ENCODE measurements at regions not wholly inside any gene's neighbourhood (a gene's known extent, or its start where the extent isn't known, plus 50 kb on each side); places are given as distances from the start of the nearest gene placed in this dataset.

- TF ChIP-seq PBX3 (IDR thresholded peaks at IDR 0.05), result no peak
- no peak for TF ChIP-seq TCF12 (IDR thresholded peaks at IDR 0.05)
- no peak for TF ChIP-seq TAF1 (IDR thresholded peaks at IDR 0.05; ENCODE audit: borderline replicate concordance, low read depth, low read length)
- TF ChIP-seq GABPA (IDR thresholded peaks at IDR 0.05; ENCODE audit: low read depth), result no peak
- TF ChIP-seq, protein P1, sequence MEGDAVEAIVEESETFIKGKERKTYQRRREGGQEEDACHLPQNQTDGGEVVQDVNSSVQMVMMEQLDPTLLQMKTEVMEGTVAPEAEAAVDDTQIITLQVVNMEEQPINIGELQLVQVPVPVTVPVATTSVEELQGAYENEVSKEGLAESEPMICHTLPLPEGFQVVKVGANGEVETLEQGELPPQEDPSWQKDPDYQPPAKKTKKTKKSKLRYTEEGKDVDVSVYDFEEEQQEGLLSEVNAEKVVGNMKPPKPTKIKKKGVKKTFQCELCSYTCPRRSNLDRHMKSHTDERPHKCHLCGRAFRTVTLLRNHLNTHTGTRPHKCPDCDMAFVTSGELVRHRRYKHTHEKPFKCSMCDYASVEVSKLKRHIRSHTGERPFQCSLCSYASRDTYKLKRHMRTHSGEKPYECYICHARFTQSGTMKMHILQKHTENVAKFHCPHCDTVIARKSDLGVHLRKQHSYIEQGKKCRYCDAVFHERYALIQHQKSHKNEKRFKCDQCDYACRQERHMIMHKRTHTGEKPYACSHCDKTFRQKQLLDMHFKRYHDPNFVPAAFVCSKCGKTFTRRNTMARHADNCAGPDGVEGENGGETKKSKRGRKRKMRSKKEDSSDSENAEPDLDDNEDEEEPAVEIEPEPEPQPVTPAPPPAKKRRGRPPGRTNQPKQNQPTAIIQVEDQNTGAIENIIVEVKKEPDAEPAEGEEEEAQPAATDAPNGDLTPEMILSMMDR (IDR thresholded peaks at IDR 0.05), result no peak
- TF ChIP-seq CHD2 (IDR thresholded peaks at IDR 0.05; ENCODE audit: low read length, partially characterized antibody), result no peak
- TF ChIP-seq, protein P2, sequence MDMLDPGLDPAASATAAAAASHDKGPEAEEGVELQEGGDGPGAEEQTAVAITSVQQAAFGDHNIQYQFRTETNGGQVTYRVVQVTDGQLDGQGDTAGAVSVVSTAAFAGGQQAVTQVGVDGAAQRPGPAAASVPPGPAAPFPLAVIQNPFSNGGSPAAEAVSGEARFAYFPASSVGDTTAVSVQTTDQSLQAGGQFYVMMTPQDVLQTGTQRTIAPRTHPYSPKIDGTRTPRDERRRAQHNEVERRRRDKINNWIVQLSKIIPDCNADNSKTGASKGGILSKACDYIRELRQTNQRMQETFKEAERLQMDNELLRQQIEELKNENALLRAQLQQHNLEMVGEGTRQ (IDR thresholded peaks at IDR 0.05; ENCODE audit: borderline replicate concordance, low read depth, low read length), result no peak
- no peak for TF ChIP-seq POLR2AphosphoS5 (IDR thresholded peaks at IDR 0.05; ENCODE audit: low read depth, low read length)
- no peak for TF ChIP-seq MAX (IDR thresholded peaks at IDR 0.05; ENCODE audit: low read depth)
- TF ChIP-seq FOXJ3 (CRISPR knock-in tag; IDR thresholded peaks at IDR 0.05), result no peak
- no peak for TF ChIP-seq EP300 (IDR thresholded peaks at IDR 0.05; ENCODE audit: borderline replicate concordance in 1 of 2, low read depth in 1 of 2, low read length in 1 of 2)
- TF ChIP-seq REST (IDR thresholded peaks at IDR 0.05; ENCODE audit: low read depth, low read length), result no peak
- TF ChIP-seq, protein P3, sequence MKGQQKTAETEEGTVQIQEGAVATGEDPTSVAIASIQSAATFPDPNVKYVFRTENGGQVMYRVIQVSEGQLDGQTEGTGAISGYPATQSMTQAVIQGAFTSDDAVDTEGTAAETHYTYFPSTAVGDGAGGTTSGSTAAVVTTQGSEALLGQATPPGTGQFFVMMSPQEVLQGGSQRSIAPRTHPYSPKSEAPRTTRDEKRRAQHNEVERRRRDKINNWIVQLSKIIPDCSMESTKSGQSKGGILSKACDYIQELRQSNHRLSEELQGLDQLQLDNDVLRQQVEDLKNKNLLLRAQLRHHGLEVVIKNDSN (IDR thresholded peaks at IDR 0.05; ENCODE audit: borderline replicate concordance, low read depth), result no peak
Measured at GRCh38 chr13:30829833-30830637, 76.0 kb upstream of the MEDAG start.
